ENCODE measurements at regions not wholly inside any gene's neighbourhood (a gene's known extent, or its start where the extent isn't known, plus 50 kb on each side); places are given as distances from the start of the nearest gene placed in this dataset.

- TF ChIP-seq POLR2A (IDR thresholded peaks at IDR 0.05), result no peak
- TF ChIP-seq CTCF (IDR thresholded peaks at IDR 0.05 in 4 of 5, conservative IDR thresholded peaks at IDR 0.05 in 1 of 5), result no peak
These were observed 1495.1 kb downstream of the TSPY10 start for GRCh38 chrY:11022734-11023133.
